NT2/D1 (cell line): ENCODE measurements at regions not wholly inside any gene's neighbourhood (a gene's known extent, or its start where the extent isn't known, plus 50 kb on each side); places are given as distances from the start of the nearest gene placed in this dataset.

Source experiments
- SUZ12 ChIP-seq: IDR thresholded peaks from 2 replicates; pipeline ENCODE4 v1.6.1; 2011; ENCODE audit not compliant: insufficient read length, insufficient read depth; ENCODE audit errors: extremely low read depth
- YY1 ChIP-seq: IDR thresholded peaks from 2 replicates; pipeline ENCODE4 v1.6.1; 2011; ENCODE audit not compliant: insufficient read length, insufficient read depth
- ZNF274 ChIP-seq: IDR thresholded peaks from 2 replicates; pipeline ENCODE4 v1.6.1; 2011; ENCODE audit warnings: mild to moderate bottlenecking, low read depth, low read length

DNA sequence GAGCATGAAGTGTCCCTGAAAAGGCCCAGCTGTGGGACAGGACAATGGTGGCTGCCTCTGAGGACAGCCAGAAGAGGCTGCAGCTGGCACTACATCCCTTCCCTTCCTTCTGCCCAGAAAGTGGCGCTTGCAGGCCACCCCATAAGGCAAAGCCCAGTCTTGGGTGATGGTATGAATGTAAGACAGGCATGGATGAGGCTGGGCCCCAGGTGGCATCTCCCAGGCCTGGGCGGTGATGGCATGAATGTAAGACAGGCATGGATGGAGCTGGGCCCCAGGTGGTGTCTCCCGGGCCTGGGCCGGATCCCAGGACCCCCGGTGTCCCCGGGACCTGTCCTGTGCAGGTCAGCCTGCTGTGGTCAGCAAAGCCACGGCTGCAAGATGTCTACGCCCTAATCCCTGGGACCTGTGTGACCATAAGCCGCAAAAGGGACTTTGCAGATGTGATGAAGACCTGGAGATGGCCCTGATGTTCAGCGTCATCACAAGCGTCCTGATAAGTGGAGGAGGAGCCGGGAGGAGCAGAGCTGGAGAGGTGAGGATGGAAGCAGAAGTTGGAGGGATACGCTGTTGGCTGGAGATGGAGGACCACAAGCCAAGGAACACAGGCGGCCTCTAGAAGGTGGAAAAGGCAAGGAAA, 181.1 kb downstream of the CTTN start:
- TF ChIP-seq SUZ12 (no peak), ZNF274 (no peak), YY1 (no peak)
